HFFc6 (cell line): ENCODE measurements at regions not wholly inside any gene's neighbourhood (a gene's known extent, or its start where the extent isn't known, plus 50 kb on each side); places are given as distances from the start of the nearest gene placed in this dataset.

ENCODE experiments used
- DNase-seq: peaks from one replicate; pipeline ENCODE4 v3.0.0-alpha.2; 2018
- H3K27ac Mint-ChIP-seq: 2 replicates; pipeline ENCODE4 v1.8.0; 2020; ENCODE audit warnings: mild to moderate bottlenecking, mixed read lengths
- H3K27me3 Mint-ChIP-seq: 2 replicates; pipeline ENCODE4 v1.8.0; 2021; ENCODE audit warnings: mild to moderate bottlenecking, moderate library complexity, mixed read lengths; ENCODE audit not compliant: insufficient read depth
- H3K36me3 Mint-ChIP-seq: 2 replicates; pipeline ENCODE4 v1.8.0; 2021; ENCODE audit warnings: low read depth, mixed read lengths
- H3K4me1 Mint-ChIP-seq: 2 replicates; pipeline ENCODE4 v1.8.0; 2020; ENCODE audit warnings: low read depth, mixed read lengths
- H3K4me3 Mint-ChIP-seq: 2 replicates; pipeline ENCODE4 v1.8.0; 2020; ENCODE audit warnings: mild to moderate bottlenecking, moderate library complexity, mixed read lengths
- H3K9me3 Mint-ChIP-seq: 2 replicates; pipeline ENCODE4 v1.8.0; 2020; ENCODE audit warnings: mild to moderate bottlenecking, mixed read lengths
- CTCF ChIP-seq: fragments of 200-600 bp; sonication (generic); IDR thresholded peaks from 2 replicates; pipeline ENCODE4 v1.5.0; 2021; ENCODE audit warnings: antibody characterized with exemption, mild to moderate bottlenecking

- H3K36me3 Mint-ChIP-seq = no peaks in the 10 kb centered on the region
- H3K4me1 Mint-ChIP-seq = no peaks in the 10 kb centered on the region
- H3K27me3 Mint-ChIP-seq = no peaks in the 10 kb centered on the region
- no peak for TF ChIP-seq CTCF
- peaks cover 27% of the 10 kb centered on the region for H3K9me3 Mint-ChIP-seq
- no peak overlapping the region for H3K27ac Mint-ChIP-seq
- H3K4me3 Mint-ChIP-seq = no peak overlapping the region
- DNase-seq = no peak
Observed at GRCh38 chr16:16909126-16909525, 530.2 kb downstream of the NPIPA7 start.

GRCh38 chr16:16910666-16911065 is 531.7 kb downstream of the NPIPA7 start:
- H3K36me3 Mint-ChIP-seq = no peaks in the 10 kb centered on the region
- no peak overlapping the region for H3K4me3 Mint-ChIP-seq
- no peaks in the 10 kb centered on the region for H3K4me1 Mint-ChIP-seq
- no peak for TF ChIP-seq CTCF
- H3K9me3 Mint-ChIP-seq = peaks cover 22% of the 10 kb centered on the region
- H3K27ac Mint-ChIP-seq = no peak overlapping the region
- no peak for DNase-seq
- no peaks in the 10 kb centered on the region for H3K27me3 Mint-ChIP-seq

GRCh38 chr16:16915771-16916170 is 536.8 kb downstream of the NPIPA7 start:
- Mint-ChIP-seq H3K36me3 (0 out of 2 replicates have a peak, but pooled peaks cover 3% of the 10 kb centered on the region), H3K4me3 (no peak overlapping the region), H3K9me3 (peaks cover 18% of the 10 kb centered on the region), H3K4me1 (no peaks in the 10 kb centered on the region), H3K27ac (no peak overlapping the region), H3K27me3 (no peaks in the 10 kb centered on the region)
- no peak for DNase-seq
- TF ChIP-seq CTCF = no peak

GRCh38 chr16:16917191-16917785 is 538.3 kb downstream of the NPIPA7 start:
- no peak for TF ChIP-seq CTCF
- Mint-ChIP-seq H3K4me1 (no peaks in the 10 kb centered on the region), H3K27me3 (no peaks in the 10 kb centered on the region), H3K9me3 (peaks cover 20% of the 10 kb centered on the region), H3K27ac (no peak overlapping the region), H3K4me3 (no peak overlapping the region), H3K36me3 (0 out of 2 replicates have a peak, but pooled peaks cover 3% of the 10 kb centered on the region)
- DNase-seq = no peak

GRCh38 chr16:16923479-16923878 is 544.5 kb downstream of the NPIPA7 start:
- H3K27ac Mint-ChIP-seq = no peak overlapping the region
- peaks cover 26% of the 10 kb centered on the region for H3K9me3 Mint-ChIP-seq
- TF ChIP-seq CTCF = no peak
- 0 out of 2 replicates have a peak, but pooled peaks cover under 1% of the 10 kb centered on the region for H3K36me3 Mint-ChIP-seq
- no peaks in the 10 kb centered on the region for H3K4me1 Mint-ChIP-seq
- DNase-seq = no peak
- H3K27me3 Mint-ChIP-seq = no peaks in the 10 kb centered on the region
- H3K4me3 Mint-ChIP-seq = no peak overlapping the region
